Right hindlimb (tissue), 1 donor: ENCODE measurements at regions not wholly inside any gene's neighbourhood (a gene's known extent, or its start where the extent isn't known, plus 50 kb on each side); places are given as distances from the start of the nearest gene placed in this dataset.

ENCODE experiments used
- DNase-seq: peaks from one replicate; pipeline ENCODE4 v3.0.0-alpha.2; 2018

DNA sequence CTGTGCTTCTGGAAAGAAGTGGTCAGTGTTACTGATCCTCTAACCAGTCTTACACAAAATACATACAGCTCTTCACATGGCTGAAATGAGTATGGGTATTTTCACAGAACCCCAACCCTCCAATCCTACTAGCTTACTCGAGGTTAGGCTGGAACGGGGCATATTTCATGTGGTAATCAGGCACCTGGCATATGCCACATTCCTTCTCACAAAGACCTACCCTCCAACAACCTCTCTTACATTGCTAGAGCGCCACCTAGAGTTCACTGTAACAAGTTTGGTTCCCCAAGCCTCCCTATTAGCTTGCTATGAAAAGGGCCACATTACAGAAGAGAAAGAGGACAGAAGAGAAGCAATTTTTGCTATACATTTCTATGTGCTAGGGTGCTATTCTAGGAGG lies 597.3 kb downstream of the PRELID2 start:
- no peak for DNase-seq

GRCh38 chr5:145236983-145237382 lies 598.2 kb downstream of the PRELID2 start:
- no peak for DNase-seq

- no peak for DNase-seq
Observed at GRCh38 chr5:145236127-145236526, 599.0 kb downstream of the PRELID2 start.

- no peak for DNase-seq
Observed at GRCh38 chr5:145233461-145233860, 601.7 kb downstream of the PRELID2 start.

- no peak for DNase-seq
Observed at GRCh38 chr5:145230781-145231180, 604.4 kb downstream of the PRELID2 start.

DNA sequence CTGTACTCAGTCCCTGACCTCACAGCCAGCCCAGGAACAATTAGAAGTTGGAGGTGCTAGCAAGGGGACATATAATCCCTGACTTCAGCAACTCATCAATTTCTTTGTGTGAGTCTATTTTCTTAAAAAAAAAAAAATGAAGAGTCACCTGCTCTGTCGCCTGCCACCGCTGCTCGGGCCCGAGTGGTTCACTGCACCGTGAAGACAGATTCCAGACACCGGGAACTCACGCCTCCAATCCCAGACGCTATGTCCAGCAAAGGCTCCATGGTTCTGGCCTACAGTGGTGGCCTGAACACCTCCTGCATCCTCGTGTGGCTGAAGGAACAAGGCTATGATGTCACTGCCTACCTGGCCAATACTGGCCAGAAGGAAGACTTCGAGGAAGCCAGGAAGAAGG lies 606.6 kb downstream of the PRELID2 start:
- no peak for DNase-seq

GRCh38 chr5:145227881-145228280 lies 607.3 kb downstream of the PRELID2 start:
- DNase-seq: no peak

- no peak for DNase-seq
Observed at GRCh38 chr5:145226726-145227125, 608.4 kb downstream of the PRELID2 start.

DNA sequence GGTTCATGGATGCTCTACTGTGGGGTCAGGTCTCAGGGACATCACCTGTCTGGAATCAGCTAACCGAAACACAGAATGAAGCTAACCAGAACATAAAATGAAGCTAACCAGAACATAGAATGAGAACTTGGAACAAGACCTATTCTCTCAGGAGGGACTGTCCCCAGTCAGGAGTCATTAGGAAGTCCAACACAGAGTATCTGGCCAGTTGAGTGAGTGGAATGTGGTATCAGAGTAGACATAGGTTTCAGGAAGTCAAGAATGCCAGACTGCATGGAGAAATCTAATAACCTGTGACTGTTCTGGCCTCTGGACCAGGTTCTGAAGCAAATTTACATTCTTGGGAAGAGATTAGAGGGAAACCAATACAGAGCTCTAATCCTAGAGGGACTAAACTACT lies 609.6 kb downstream of the PRELID2 start:
- no peak for DNase-seq

GRCh38 chr5:145223582-145223981 lies 611.6 kb downstream of the PRELID2 start:
- no peak for DNase-seq

GRCh38 chr5:145222622-145223021 lies 612.5 kb downstream of the PRELID2 start:
- no peak for DNase-seq

DNA sequence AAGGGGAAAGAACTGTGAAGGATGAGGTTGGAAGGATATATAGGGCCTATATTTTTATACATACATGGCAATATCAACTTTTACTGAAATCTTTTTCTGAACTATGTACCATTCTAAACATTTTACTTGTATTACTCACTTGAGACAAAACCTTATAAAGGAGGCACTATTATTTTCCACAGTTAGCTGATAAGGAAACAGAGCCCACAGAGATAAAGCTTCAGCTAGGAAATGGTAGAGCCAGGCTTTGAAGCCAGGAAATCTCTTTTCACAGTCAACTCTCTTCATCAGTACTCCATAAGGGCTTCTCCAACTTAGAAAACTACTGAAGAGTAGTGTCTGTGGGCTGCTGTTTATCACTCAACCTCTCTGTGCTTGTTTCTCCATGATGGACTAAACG lies 613.7 kb downstream of the PRELID2 start:
- no peak for DNase-seq

GRCh38 chr5:145220481-145220880 lies 614.7 kb downstream of the PRELID2 start:
- no peak for DNase-seq

- DNase-seq: no peak
Observed at GRCh38 chr5:145218982-145219381, 616.2 kb downstream of the PRELID2 start.

DNA sequence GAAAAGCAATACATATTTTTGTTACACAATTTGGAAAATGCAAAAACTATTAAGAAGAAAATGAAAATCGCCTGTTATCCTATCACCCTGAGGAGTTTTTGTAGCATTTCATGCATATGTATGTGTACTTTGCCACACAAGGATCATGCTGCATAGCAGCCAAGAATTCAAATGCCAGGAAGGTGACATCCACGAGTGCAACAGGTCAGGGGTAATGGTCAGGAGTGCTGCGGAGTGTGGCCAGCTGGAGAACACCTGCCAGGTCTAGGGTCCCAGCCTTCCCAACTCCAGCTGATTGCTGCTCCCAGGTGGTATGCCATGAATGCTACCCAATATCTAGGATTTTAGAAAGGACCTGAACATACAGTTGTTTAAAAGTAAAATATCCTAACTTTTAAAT lies 617.1 kb downstream of the PRELID2 start:
- DNase-seq: no peak

- no peak for DNase-seq
Observed at GRCh38 chr5:145210020-145210419, 625.1 kb downstream of the PRELID2 start.

DNA sequence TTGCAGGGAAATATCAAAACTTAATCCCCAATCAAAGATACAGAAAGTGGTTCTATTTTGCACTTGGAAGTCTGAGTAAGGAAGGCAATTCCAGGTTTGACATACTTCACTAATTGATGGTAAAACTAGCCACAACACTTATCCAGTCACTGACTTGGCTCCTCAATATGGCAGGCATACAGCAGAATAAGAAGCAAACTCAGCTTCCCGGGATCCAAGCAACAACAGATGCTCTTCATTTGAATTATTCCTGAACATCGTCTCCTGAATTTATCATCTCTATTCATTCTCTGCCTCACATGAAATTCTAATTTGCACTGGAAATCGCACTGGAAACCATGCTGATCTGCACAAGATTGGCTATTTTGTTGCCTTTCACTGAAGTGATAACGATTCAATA lies 629.6 kb downstream of the PRELID2 start:
- no peak for DNase-seq

- no peak for DNase-seq
Observed at GRCh38 chr5:145204743-145205142, 630.4 kb downstream of the PRELID2 start.

GRCh38 chr5:145203193-145203592 lies 631.9 kb downstream of the PRELID2 start:
- no peak for DNase-seq

- DNase-seq: no peak
Observed at GRCh38 chr5:145198525-145199260, 636.4 kb downstream of the PRELID2 start.

GRCh38 chr5:145189746-145190145 lies 645.4 kb downstream of the PRELID2 start:
- no peak for DNase-seq

- no peak for DNase-seq
Observed at GRCh38 chr5:145180371-145180770, 654.8 kb downstream of the PRELID2 start.

- no peak for DNase-seq
Observed at GRCh38 chr5:145178641-145179523, 656.3 kb downstream of the PRELID2 start.

- DNase-seq: no peak
Observed at GRCh38 chr5:145176041-145176440, 659.1 kb downstream of the PRELID2 start.
